NCI-H187 (cell line): ENCODE measurements at regions not wholly inside any gene's neighbourhood (a gene's known extent, or its start where the extent isn't known, plus 50 kb on each side); places are given as distances from the start of the nearest gene placed in this dataset.

Source experiments
- DNase-seq, 2 experiments: peaks; one replicate each; lab custom pipeline; 2025; lab: John Stamatoyannopoulos, UW

- no peak for DNase-seq
These were observed 200.6 kb upstream of the PGRMC2 start for GRCh38 chr4:128488055-128488705.

GRCh38 chr4:128484896-128485295, 197.3 kb upstream of the PGRMC2 start:
- no peak for DNase-seq

GRCh38 chr4:128483816-128484215, 196.2 kb upstream of the PGRMC2 start:
- DNase-seq, result no peak

DNA sequence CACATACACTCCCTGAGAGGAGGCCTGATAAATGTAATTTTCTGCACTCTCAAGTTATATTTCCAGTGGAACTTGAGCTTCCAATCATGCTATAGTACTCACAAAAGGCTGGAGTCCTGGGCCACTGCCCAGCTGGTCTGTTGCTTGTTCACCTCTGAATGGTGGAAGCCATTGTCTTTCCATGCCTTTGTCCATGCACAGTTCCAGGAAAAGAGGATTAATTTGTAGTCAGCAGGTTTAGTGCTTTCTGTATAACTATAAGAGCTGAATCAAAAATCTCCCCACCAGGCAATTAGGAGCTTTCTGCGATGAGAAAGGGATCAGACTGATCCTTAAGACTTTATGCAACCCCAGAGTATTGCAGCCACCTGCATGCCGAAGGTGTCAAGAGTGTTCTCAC, 195.4 kb upstream of the PGRMC2 start:
- DNase-seq, result no peak

GRCh38 chr4:128481752-128482480, 194.3 kb upstream of the PGRMC2 start:
- no peak for DNase-seq

GRCh38 chr4:128480945-128481344, 193.3 kb upstream of the PGRMC2 start:
- no peak for DNase-seq

DNA sequence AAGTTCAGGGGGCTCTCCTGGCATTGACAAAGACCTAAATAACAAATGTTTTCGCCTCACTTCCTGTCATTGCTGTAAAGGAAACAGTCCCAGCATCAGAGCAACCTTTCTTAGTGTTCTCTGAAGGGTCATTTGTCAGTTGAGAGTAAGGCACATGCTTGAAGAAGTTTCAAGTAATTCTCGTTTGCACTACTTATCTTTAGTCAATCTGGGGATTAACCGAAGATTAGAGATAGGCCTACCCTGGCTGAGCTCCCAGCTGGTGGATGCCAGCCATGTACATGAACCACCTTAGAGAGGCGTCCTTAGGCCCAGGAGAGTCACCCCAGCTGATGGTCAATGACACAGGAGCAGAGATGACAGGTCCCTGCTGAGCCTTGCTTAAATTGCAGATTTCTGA, 189.9 kb upstream of the PGRMC2 start:
- no peak for DNase-seq

GRCh38 chr4:128475597-128475996, 188.0 kb upstream of the PGRMC2 start:
- no peak for DNase-seq

DNA sequence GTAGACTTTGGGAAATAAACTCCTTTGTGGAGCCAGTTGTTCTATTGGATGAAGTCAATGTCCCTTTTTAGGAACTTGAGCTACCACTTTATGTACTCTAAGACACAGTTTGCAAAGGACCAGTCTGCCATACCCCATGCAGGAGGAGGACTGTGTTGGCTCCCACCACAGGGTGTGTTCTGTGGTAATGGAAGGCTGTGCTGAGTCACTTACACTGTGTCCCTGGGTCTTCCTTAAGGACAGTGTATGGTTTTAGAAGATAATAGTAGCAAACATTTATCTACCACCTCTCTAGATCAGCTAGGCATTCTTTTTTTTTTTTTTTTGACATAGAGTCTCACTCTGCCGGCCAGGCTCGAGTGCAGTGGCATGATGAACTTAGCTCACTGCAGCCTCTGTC, 184.0 kb upstream of the PGRMC2 start:
- no peak for DNase-seq

GRCh38 chr4:128470492-128471053, 183.0 kb upstream of the PGRMC2 start:
- DNase-seq, result no peak

- DNase-seq, result no peak
These were observed 180.7 kb upstream of the PGRMC2 start for GRCh38 chr4:128468123-128468989.

DNA sequence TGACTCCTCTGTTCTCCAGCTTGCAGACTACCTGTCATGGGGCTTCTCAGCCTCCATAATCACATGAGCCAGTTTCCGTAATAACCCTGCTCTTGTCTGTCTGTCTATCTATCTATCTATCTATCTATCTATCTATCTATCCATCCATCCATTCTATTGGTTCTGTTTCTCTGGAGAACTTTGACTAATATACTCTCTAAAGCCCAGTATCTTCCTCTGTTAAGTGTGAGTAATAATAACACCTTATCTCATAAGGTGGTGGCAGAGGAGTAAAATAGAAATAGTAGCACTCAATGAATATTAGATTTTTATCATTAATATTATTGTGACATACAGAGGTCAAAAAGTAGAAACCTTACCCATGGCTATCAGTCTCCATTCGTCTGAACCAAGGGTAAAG, 177.9 kb upstream of the PGRMC2 start:
- no peak for DNase-seq

- no peak for DNase-seq
These were observed 175.4 kb upstream of the PGRMC2 start for GRCh38 chr4:128463006-128463405.

- no peak for DNase-seq
These were observed 174.6 kb upstream of the PGRMC2 start for GRCh38 chr4:128462103-128462783.

- no peak for DNase-seq
These were observed 173.9 kb upstream of the PGRMC2 start for GRCh38 chr4:128461291-128462102.

- DNase-seq, result no peak
These were observed 171.9 kb upstream of the PGRMC2 start for GRCh38 chr4:128459547-128459946.

GRCh38 chr4:128458816-128459215, 171.2 kb upstream of the PGRMC2 start:
- DNase-seq, result no peak

DNA sequence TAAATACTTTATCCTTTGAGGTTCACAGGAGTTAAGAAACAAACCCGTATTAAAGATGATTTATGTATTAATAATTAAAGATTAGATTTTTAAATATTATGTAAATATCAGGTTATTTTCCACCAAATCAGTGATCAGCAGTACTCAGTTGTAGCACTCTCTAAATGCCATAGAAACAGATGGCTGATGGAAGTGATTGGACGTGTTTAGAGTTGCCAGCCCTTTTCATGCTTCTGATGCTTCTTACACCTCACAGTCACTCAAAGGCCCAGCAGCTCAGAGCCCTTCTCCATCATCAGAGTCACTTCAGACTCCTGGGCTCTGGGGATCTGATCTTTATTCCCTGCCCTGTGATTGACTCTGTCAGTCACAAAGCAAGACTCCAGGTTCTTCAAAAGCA, 170.1 kb upstream of the PGRMC2 start:
- DNase-seq, result no peak

GRCh38 chr4:128456171-128456570, 168.6 kb upstream of the PGRMC2 start:
- no peak for DNase-seq

DNA sequence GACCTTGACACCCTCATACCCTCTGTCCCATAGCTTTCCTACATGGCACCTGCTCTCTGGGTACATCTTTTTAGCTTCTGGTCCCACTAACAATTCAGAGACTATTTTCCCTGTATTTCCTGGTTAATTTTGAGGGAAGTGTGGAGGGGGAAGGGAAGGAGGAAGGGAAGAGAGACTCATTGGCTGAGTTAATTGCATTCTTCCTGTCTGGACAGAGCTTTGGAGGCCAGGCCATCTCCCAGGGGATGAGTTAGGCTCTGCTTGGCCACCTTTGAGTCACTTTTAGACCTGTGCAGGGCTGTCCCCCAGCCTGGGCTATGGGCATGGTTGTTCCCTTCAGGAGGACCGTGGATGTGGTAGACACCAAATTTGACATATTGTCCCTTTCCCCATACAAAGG, 167.9 kb upstream of the PGRMC2 start:
- no peak for DNase-seq

GRCh38 chr4:128454881-128455280, 167.3 kb upstream of the PGRMC2 start:
- no peak for DNase-seq
